Neural progenitor cell (in vitro differentiated cells): ENCODE measurements at regions not wholly inside any gene's neighbourhood (a gene's known extent, or its start where the extent isn't known, plus 50 kb on each side); places are given as distances from the start of the nearest gene placed in this dataset.

Experiments
- DNase-seq: peaks from one replicate; pipeline ENCODE4 v3.0.0-alpha.2; 2016; ENCODE audit warnings: low spot score
- H2AFZ ChIP-seq: fragments of 200-600 bp; sonication (generic); replicated peaks from 2 replicates; pipeline ENCODE4 v1.6.1; 2016; ENCODE audit warnings: antibody characterized with exemption
- H3F3A ChIP-seq: fragments of 200-600 bp; sonication (generic); 2 replicates; pipeline ENCODE4 v1.6.1; 2016; ENCODE audit warnings: antibody characterized with exemption, low read depth
- H3K27ac ChIP-seq: fragments of 200-600 bp; sonication (generic); 2 replicates; pipeline ENCODE4 v1.5.1; 2016; ENCODE audit warnings: mild to moderate bottlenecking
- H3K27me3 ChIP-seq: fragments of 200-600 bp; sonication (generic); 2 replicates; pipeline ENCODE4 v1.6.1; 2016; ENCODE audit warnings: mild to moderate bottlenecking, moderate library complexity
- H3K36me3 ChIP-seq: fragments of 200-600 bp; sonication (generic); 2 replicates; pipeline ENCODE4 v1.5.1; 2016
- H3K4me1 ChIP-seq: fragments of 200-600 bp; sonication (generic); 2 replicates; pipeline ENCODE4 v1.6.1; 2016; ENCODE audit warnings: mixed run types
- H3K4me2 ChIP-seq: fragments of 200-600 bp; sonication (generic); 2 replicates; pipeline ENCODE4 v1.6.1; 2016
- H3K4me3 ChIP-seq: fragments of 200-600 bp; sonication (generic); 2 replicates; pipeline ENCODE4 v1.5.1; 2016
- H3K79me2 ChIP-seq: fragments of 200-600 bp; sonication (generic); 2 replicates; pipeline ENCODE4 v1.6.1; 2016; ENCODE audit warnings: low read depth
- H3K9ac ChIP-seq: fragments of 200-600 bp; sonication (generic); 2 replicates; pipeline ENCODE4 v1.6.1; 2016
- H3K9me3 ChIP-seq: fragments of 200-600 bp; sonication (generic); 2 replicates; pipeline ENCODE4 v1.5.1; 2016; ENCODE audit warnings: low read depth
- H4K20me1 ChIP-seq: fragments of 200-600 bp; sonication (generic); 2 replicates; pipeline ENCODE4 v1.6.1; 2016; ENCODE audit warnings: low read depth
- H3K27ac Mint-ChIP-seq: 3 replicates; pipeline ENCODE4 v1.8.0; 2021; ENCODE audit warnings: mixed read lengths
- H3K27me3 Mint-ChIP-seq: 2 replicates; pipeline ENCODE4 v1.8.0; 2022; ENCODE audit warnings: low read depth, mild to moderate bottlenecking, inconsistent platforms, moderate library complexity, mixed read lengths; ENCODE audit not compliant: insufficient read depth
- H3K36me3 Mint-ChIP-seq: 3 replicates; pipeline ENCODE4 v1.8.0; 2021; ENCODE audit warnings: mixed read lengths
- H3K4me1 Mint-ChIP-seq: 3 replicates; pipeline ENCODE4 v1.8.0; 2021; ENCODE audit warnings: mixed read lengths
- H3K4me3 Mint-ChIP-seq: 3 replicates; pipeline ENCODE4 v1.8.0; 2021; ENCODE audit warnings: mild to moderate bottlenecking, moderate library complexity, mixed read lengths
- H3K9me3 Mint-ChIP-seq: 3 replicates; pipeline ENCODE4 v1.8.0; 2020; ENCODE audit warnings: mixed read lengths
- CTCF ChIP-seq: fragments of 200-600 bp; sonication (generic); IDR thresholded peaks from 2 replicates; pipeline ENCODE4 v1.5.1; 2017; ENCODE audit warnings: antibody characterized with exemption, mild to moderate bottlenecking
- EZH2 ChIP-seq: fragments of 200-600 bp; sonication (generic); IDR thresholded peaks from 2 replicates; pipeline ENCODE4 v1.6.1; 2017; ENCODE audit warnings: antibody characterized with exemption, mild to moderate bottlenecking, moderate library complexity
- EZH2phosphoT487 ChIP-seq: fragments of 200-600 bp; sonication (generic); IDR thresholded peaks from 2 replicates; pipeline ENCODE4 v1.6.1; 2017; ENCODE audit warnings: antibody characterized with exemption

DNA sequence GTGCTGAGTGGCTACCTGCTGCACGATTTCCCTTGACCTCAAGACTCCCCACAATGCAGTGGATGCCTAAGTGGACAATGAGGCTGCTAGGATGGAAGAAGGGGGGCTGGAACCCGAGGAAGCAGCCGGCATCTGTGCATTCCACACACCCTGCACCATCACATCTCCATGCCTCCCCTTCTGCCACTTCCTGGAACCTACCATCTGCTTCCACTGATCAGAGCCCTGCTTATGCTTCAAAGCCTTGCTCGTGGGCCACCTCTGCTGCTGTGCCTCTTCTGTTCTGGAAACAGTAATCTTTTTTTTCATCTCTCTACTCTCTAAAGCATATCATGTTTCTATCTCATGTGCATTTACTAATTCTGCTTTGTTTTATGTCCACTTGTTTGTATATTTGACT lies 66.2 kb upstream of the WDR26 start:
- H2AFZ ChIP-seq: no peak overlapping the region
- no peak overlapping the region for H3K4me2 ChIP-seq
- H3K4me1 Mint-ChIP-seq: peaks cover 70% of the 10 kb centered on the region
- no peaks in the 10 kb centered on the region for H3K9me3 ChIP-seq
- TF ChIP-seq EZH2phosphoT487 (no peak), CTCF (no peak), EZH2 (no peak)
- H4K20me1 ChIP-seq: no peaks in the 10 kb centered on the region
- H3K27ac ChIP-seq: no peak overlapping the region
- H3K27me3 Mint-ChIP-seq: peaks cover 5% of the 10 kb centered on the region
- no peaks in the 10 kb centered on the region for H3K27me3 ChIP-seq
- H3K4me3 Mint-ChIP-seq: no peak overlapping the region
- H3K9ac ChIP-seq: no peak overlapping the region
- no peaks in the 10 kb centered on the region for H3K36me3 ChIP-seq
- H3K36me3 Mint-ChIP-seq: no peaks in the 10 kb centered on the region
- H3K4me1 ChIP-seq: peaks cover 62% of the 10 kb centered on the region
- peak overlapping the region; percentile 3 for H3K27ac Mint-ChIP-seq
- H3F3A ChIP-seq: peaks cover 67% of the 10 kb centered on the region
- H3K79me2 ChIP-seq: no peaks in the 10 kb centered on the region
- DNase-seq: no peak
- peaks cover 9% of the 10 kb centered on the region for H3K9me3 Mint-ChIP-seq
- H3K4me3 ChIP-seq: no peak overlapping the region

- no peak overlapping the region for H3K4me3 ChIP-seq
- TF ChIP-seq EZH2phosphoT487 (no peak), EZH2 (no peak), CTCF (no peak)
- peaks cover 65% of the 10 kb centered on the region for H3F3A ChIP-seq
- H3K4me1 Mint-ChIP-seq: peaks cover 80% of the 10 kb centered on the region
- peaks cover 72% of the 10 kb centered on the region for H3K4me1 ChIP-seq
- no peaks in the 10 kb centered on the region for H3K36me3 Mint-ChIP-seq
- H3K9ac ChIP-seq: no peak overlapping the region
- H3K79me2 ChIP-seq: no peaks in the 10 kb centered on the region
- DNase-seq: no peak
- no peaks in the 10 kb centered on the region for H3K27me3 ChIP-seq
- H4K20me1 ChIP-seq: no peaks in the 10 kb centered on the region
- no peaks in the 10 kb centered on the region for H3K36me3 ChIP-seq
- H2AFZ ChIP-seq: no peak overlapping the region
- H3K27me3 Mint-ChIP-seq: peaks cover 3% of the 10 kb centered on the region
- H3K4me3 Mint-ChIP-seq: peak overlapping the region; percentile 71
- peak overlapping the region; percentile 88 for H3K27ac ChIP-seq
- peaks cover 9% of the 10 kb centered on the region for H3K9me3 Mint-ChIP-seq
- H3K4me2 ChIP-seq: peak overlapping the region; percentile 71
- no peaks in the 10 kb centered on the region for H3K9me3 ChIP-seq
- H3K27ac Mint-ChIP-seq: peak overlapping the region; percentile 34
Measured at GRCh38 chr1:224501836-224502235, 67.2 kb upstream of the WDR26 start.

GRCh38 chr1:224502459-224503160 lies 68.0 kb upstream of the WDR26 start:
- H4K20me1 ChIP-seq: no peaks in the 10 kb centered on the region
- peak overlapping the region; percentile 93 for H3K27ac Mint-ChIP-seq
- peak overlapping the region; percentile 88 for H3K27ac ChIP-seq
- peak overlapping the region; percentile 19 for H3K4me3 ChIP-seq
- no peak overlapping the region for H3K9ac ChIP-seq
- H3K36me3 Mint-ChIP-seq: no peaks in the 10 kb centered on the region
- H3K9me3 ChIP-seq: no peaks in the 10 kb centered on the region
- peaks cover 3% of the 10 kb centered on the region for H3K27me3 Mint-ChIP-seq
- H3F3A ChIP-seq: peaks cover 58% of the 10 kb centered on the region
- no peaks in the 10 kb centered on the region for H3K27me3 ChIP-seq
- peaks cover 2% of the 10 kb centered on the region for H3K9me3 Mint-ChIP-seq
- H3K4me3 Mint-ChIP-seq: peak overlapping the region; percentile 71
- peak overlapping the region; percentile 71 for H3K4me2 ChIP-seq
- no peaks in the 10 kb centered on the region for H3K79me2 ChIP-seq
- H2AFZ ChIP-seq: peak overlapping the region; percentile 48
- no peak for TF ChIP-seq CTCF
- TF ChIP-seq EZH2phosphoT487: no peak
- no peak for TF ChIP-seq EZH2
- H3K4me1 ChIP-seq: peaks cover 70% of the 10 kb centered on the region
- DNase-seq: peak; percentile 74
- peaks cover 80% of the 10 kb centered on the region for H3K4me1 Mint-ChIP-seq
- H3K36me3 ChIP-seq: no peaks in the 10 kb centered on the region
